ENCODE measurements at regions not wholly inside any gene's neighbourhood (a gene's known extent, or its start where the extent isn't known, plus 50 kb on each side); places are given as distances from the start of the nearest gene placed in this dataset.

GRCh38 chr1:50342525-50342924 lies 80.7 kb downstream of the DMRTA2 start:
- RAD21 ChIA-PET (ENCODE audit: low non-redundant PET in 1 of 2, low total read pairs in 2 of 2, uncharacterized antibody in 2 of 2, unreplicated experiment in 2 of 2) = no interaction called here
- Histone ChIP-seq H3K4me1 (ENCODE audit: control insufficient read depth in 1 of 2, insufficient read depth in 2 of 2, low read length in 2 of 2) (no peaks in the 10 kb centered on the region), H3K4me3 (replicated peaks in 1 of 2; ENCODE audit: low read depth in 1 of 2, low read length in 2 of 2) (no peak overlapping the region), H3K9me3 (ENCODE audit: control insufficient read depth in 1 of 2, insufficient read depth in 1 of 2, low read depth in 1 of 2, low read length in 2 of 2) (no peaks in the 10 kb centered on the region), H4K20me1 (ENCODE audit: insufficient read depth) (no peaks in the 10 kb centered on the region), H3K9me2 (ENCODE audit: insufficient read depth) (no peaks in the 10 kb centered on the region), H3K9ac (ENCODE audit: low read length) (no peak overlapping the region), H3K27ac (ENCODE audit: low read depth, low read length) (no peak overlapping the region), H2AFZ (ENCODE audit: low read depth, low read length, poor library complexity, severe bottlenecking) (no peak overlapping the region), H3K79me2 (ENCODE audit: insufficient read depth, low read length) (no peaks in the 10 kb centered on the region), H3K27me3 (ENCODE audit: insufficient read depth, low read length) (peaks cover 40% of the 10 kb centered on the region), H3K4me2 (ENCODE audit: low read length) (no peak overlapping the region), H3K36me3 (ENCODE audit: control insufficient read depth in 1 of 2, insufficient read depth in 2 of 2, low read length in 2 of 2) (no peaks in the 10 kb centered on the region)
- no TSS peak for BruUV-seq (replicated peaks)
- POLR2A ChIA-PET = no interaction called here
- TF ChIP-seq SRF (IDR thresholded peaks at IDR 0.05; ENCODE audit: low read depth) (no peak), ZNF274 (IDR thresholded peaks at IDR 0.05; ENCODE audit: low read depth, low read length) (no peak), POLR2AphosphoS5 (IDR thresholded peaks at IDR 0.05; ENCODE audit: low read depth, low read length) (no peak), CBX3 (IDR thresholded peaks at IDR 0.05; ENCODE audit: low read depth) (no peak), EGR1 (IDR thresholded peaks at IDR 0.05; ENCODE audit: low read depth) (no peak), EZH2 (IDR thresholded peaks at IDR 0.05) (no peak), SIN3A (IDR thresholded peaks at IDR 0.05; ENCODE audit: low read depth) (no peak), TCF7L2 (IDR thresholded peaks at IDR 0.05; ENCODE audit: borderline replicate concordance, extremely low read depth, insufficient read depth, insufficient read length) (no peak), SP1 (IDR thresholded peaks at IDR 0.05; ENCODE audit: low read depth) (no peak), MAX (IDR thresholded peaks at IDR 0.05) (no peak), YY1 (IDR thresholded peaks at IDR 0.05; ENCODE audit: extremely low read depth, insufficient replicate concordance, low read depth, low read length) (no peak), EZH2phosphoT487 (IDR thresholded peaks at IDR 0.05; ENCODE audit: borderline replicate concordance) (no peak), RAD21 (IDR thresholded peaks at IDR 0.05; ENCODE audit: low read depth) (no peak)
- DNase-seq (ENCODE audit: low read depth, low spot score) (no peak), ATAC-seq (no peak)
- CTCF ChIA-PET = interaction anchor here (1.5 to 1.6 kb wide), 2 partner anchors 9 to 1669 kb away, joined by 3 to 7 read pairs; no protein-coding TSS in a partner anchor
- intact Hi-C loops (cut with micrococcal nuclease) = no loop called here
